Activated T-helper 1 cell treated with anti-CD3 and anti-CD28 coated beads, Interleukin-12 subunit alpha, Interleukin-12 subunit beta, Interleukin-2, Interleukin-4 antibody, amounts not matched to agents 30 ng/mL and 10 ng/mL and 1 ng/mL, durations not matched to agents 14 hours and 24 hours and 36 hours (primary cell): ENCODE measurements at regions not wholly inside any gene's neighbourhood (a gene's known extent, or its start where the extent isn't known, plus 50 kb on each side); places are given as distances from the start of the nearest gene placed in this dataset.

Experiments used
- DNase-seq: peaks from one replicate; pipeline ENCODE4 v3.0.0; 2021; ENCODE audit warnings: low spot score
- H3K27ac Mint-ChIP-seq: one replicate; pipeline ENCODE4 v1.8.0; 2021; ENCODE audit warnings: mild to moderate bottlenecking, mixed read lengths
- H3K27me3 Mint-ChIP-seq: one replicate; pipeline ENCODE4 v1.8.0; 2022; ENCODE audit warnings: mild to moderate bottlenecking, moderate library complexity, mixed read lengths; ENCODE audit not compliant: insufficient read depth
- H3K36me3 Mint-ChIP-seq: one replicate; pipeline ENCODE4 v1.8.0; 2021; ENCODE audit warnings: low read depth, mixed read lengths
- H3K4me1 Mint-ChIP-seq: one replicate; pipeline ENCODE4 v1.8.0; 2021; ENCODE audit warnings: low read depth, mixed read lengths
- H3K4me3 Mint-ChIP-seq: one replicate; pipeline ENCODE4 v1.8.0; 2021; ENCODE audit warnings: mild to moderate bottlenecking, moderate library complexity, mixed read lengths
- H3K9me3 Mint-ChIP-seq: one replicate; pipeline ENCODE4 v1.8.0; 2021; ENCODE audit warnings: mixed read lengths
- intact Hi-C: fragments of 100-400 bp; cut with micrococcal nuclease; formaldehyde crosslinking; loops from one replicate; pipeline ENCODE4 v1.15.1; 2024

- Mint-ChIP-seq H3K4me1 (no peaks in the 10 kb centered on the region), H3K27ac (no peak overlapping the region), H3K36me3 (no peaks in the 10 kb centered on the region)
Measured at GRCh38 chr5:174182111-174182510, 136.6 kb downstream of the NSG2 start.

DNA sequence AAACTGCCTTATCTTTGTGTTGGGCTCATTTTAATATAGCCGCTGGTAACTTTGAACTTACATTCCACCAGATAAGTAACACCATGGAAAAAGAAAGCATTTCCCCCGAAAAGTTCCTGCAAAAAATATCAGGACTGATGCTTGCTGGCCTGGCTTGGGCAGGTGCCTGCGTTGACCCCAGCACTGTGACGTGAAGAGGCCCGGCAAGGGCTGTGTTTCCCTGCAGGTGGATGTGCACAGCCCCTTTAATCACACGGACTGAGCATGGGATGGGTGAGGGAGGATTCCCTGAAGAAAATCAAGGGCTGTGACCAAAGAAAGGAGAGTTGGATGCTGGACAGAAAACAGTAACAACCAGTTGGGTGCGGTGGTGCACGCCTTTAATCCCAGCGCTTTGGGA, 138.2 kb downstream of the NSG2 start:
- intact Hi-C loops = no loop called here
- DNase-seq = no peak
- H3K9me3 Mint-ChIP-seq = no peaks in the 10 kb centered on the region
- H3K27me3 Mint-ChIP-seq = no peaks in the 10 kb centered on the region
- H3K27ac Mint-ChIP-seq = no peak overlapping the region
- no peak overlapping the region for H3K4me3 Mint-ChIP-seq
- no peaks in the 10 kb centered on the region for H3K4me1 Mint-ChIP-seq
- H3K36me3 Mint-ChIP-seq = no peaks in the 10 kb centered on the region

More at GRCh38 chr5:174182111-174182510, 136.6 kb downstream of the NSG2 start:
- DNase-seq = no peak
- intact Hi-C loops = no loop called here
- Mint-ChIP-seq H3K4me3 (no peak overlapping the region), H3K27me3 (no peaks in the 10 kb centered on the region), H3K9me3 (no peaks in the 10 kb centered on the region)

DNA sequence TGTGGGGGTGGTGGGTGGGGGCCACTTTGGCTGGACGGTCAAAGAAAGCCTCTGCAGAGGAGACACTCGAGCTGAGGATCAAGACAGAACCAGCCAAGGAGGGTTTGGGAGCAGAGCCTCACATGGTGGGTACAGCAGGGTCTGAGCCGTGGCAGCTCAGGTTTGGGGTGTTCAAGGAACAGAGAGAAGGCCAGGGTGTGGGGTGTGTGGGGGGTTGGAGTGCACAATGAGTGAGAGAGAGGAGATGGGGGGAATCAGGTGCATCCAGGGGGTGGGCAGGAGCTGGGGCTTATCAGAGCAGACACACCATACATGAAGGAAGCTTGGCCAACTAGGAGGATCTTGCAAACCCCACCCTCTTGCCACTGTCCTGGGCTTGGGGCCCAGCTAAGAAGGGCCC, 140.0 kb downstream of the NSG2 start:
- Mint-ChIP-seq H3K27ac (no peak overlapping the region), H3K27me3 (peaks cover 2% of the 10 kb centered on the region), H3K36me3 (no peaks in the 10 kb centered on the region), H3K4me3 (no peak overlapping the region), H3K4me1 (no peaks in the 10 kb centered on the region), H3K9me3 (no peaks in the 10 kb centered on the region)
- intact Hi-C loops = no loop called here
- no peak for DNase-seq

GRCh38 chr5:174186096-174186695, 140.7 kb downstream of the NSG2 start:
- H3K27me3 Mint-ChIP-seq = peaks cover 2% of the 10 kb centered on the region
- H3K27ac Mint-ChIP-seq = no peak overlapping the region
- H3K4me3 Mint-ChIP-seq = no peak overlapping the region
- no peaks in the 10 kb centered on the region for H3K4me1 Mint-ChIP-seq
- no peaks in the 10 kb centered on the region for H3K9me3 Mint-ChIP-seq
- H3K36me3 Mint-ChIP-seq = no peaks in the 10 kb centered on the region
- intact Hi-C loops = no loop called here
- no peak for DNase-seq

GRCh38 chr5:174187001-174187400, 141.5 kb downstream of the NSG2 start:
- no peak for DNase-seq
- H3K27me3 Mint-ChIP-seq = peaks cover 2% of the 10 kb centered on the region
- no peaks in the 10 kb centered on the region for H3K4me1 Mint-ChIP-seq
- no peak overlapping the region for H3K27ac Mint-ChIP-seq
- intact Hi-C loops = no loop called here
- H3K4me3 Mint-ChIP-seq = no peak overlapping the region
- H3K36me3 Mint-ChIP-seq = no peaks in the 10 kb centered on the region
- H3K9me3 Mint-ChIP-seq = no peaks in the 10 kb centered on the region

GRCh38 chr5:174187481-174187880, 142.0 kb downstream of the NSG2 start:
- Mint-ChIP-seq H3K27ac (no peak overlapping the region), H3K9me3 (no peaks in the 10 kb centered on the region), H3K4me3 (no peak overlapping the region), H3K4me1 (no peaks in the 10 kb centered on the region), H3K27me3 (peaks cover 2% of the 10 kb centered on the region), H3K36me3 (no peaks in the 10 kb centered on the region)
- intact Hi-C loops = no loop called here
- DNase-seq = no peak

- Mint-ChIP-seq H3K9me3 (no peaks in the 10 kb centered on the region), H3K4me3 (no peak overlapping the region), H3K27ac (no peak overlapping the region), H3K4me1 (no peaks in the 10 kb centered on the region), H3K27me3 (peaks cover 2% of the 10 kb centered on the region), H3K36me3 (no peaks in the 10 kb centered on the region)
- intact Hi-C loops = no loop called here
- no peak for DNase-seq
Measured at GRCh38 chr5:174188295-174188694, 142.8 kb downstream of the NSG2 start.

DNA sequence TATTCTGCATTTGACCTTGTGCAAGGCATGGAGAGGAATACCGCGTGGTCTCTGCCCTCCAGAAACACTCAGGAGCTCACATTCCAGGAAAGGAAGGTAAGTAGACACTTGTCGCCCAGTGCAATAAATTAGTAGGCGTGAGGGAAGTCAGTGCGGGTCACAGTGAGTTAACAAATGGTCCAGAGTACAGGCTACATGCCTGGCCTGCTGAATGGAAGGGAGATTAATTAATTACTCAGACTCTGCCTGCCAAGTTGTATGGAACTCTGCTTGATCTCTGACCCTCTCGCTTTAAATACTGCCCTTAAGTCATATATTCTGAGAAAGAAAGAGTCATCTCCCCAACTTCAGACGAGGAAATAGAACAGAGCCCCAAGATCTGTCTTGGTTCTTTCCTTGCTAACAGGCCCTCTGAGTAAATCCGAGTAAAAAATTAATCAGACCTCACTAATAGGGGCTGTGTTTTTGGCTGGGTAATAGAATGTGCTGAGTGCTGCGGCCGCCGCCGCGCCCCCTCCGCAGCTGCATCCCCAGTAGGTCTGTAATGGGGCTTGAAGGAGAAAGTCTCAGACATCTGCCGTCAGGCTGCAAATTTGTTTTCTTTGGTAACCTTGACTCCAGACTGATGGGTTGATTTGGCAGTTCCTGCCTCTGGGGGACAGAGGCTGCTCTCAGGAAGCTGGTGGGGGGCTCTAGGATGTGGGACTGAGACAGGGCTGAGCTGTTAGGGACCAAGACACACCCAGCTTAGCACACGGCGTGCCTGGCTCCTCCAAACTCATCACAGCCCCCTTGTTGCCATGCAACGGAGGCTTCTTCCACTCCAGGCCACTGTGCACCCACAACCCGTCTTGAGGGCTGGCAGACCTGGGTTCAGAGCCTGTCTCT, 144.4 kb downstream of the NSG2 start:
- H3K4me3 Mint-ChIP-seq = no peak overlapping the region
- no peaks in the 10 kb centered on the region for H3K4me1 Mint-ChIP-seq
- H3K27me3 Mint-ChIP-seq = peaks cover 2% of the 10 kb centered on the region
- no peak overlapping the region for H3K27ac Mint-ChIP-seq
- intact Hi-C loops = no loop called here
- no peaks in the 10 kb centered on the region for H3K9me3 Mint-ChIP-seq
- DNase-seq = no peak
- H3K36me3 Mint-ChIP-seq = no peaks in the 10 kb centered on the region

DNA sequence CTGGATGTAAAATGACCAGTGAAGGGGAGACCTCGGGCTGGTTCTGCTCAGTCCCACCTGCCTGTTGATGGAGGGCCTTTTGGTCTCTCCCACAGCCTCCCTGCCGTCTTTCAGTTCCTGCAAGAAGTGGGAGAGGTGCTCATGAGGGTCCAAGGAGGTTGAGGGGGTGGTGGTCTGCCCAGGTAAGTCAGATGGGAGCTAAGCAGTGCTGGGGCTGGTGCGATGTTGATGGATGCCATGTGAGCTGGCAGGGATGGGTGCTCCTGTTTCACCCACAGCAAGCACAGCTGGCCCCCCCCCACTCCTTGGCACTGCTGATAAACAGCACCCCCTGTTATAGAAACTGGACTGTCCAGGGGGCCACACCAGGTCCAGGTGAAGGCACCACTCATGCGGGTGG, 145.6 kb downstream of the NSG2 start:
- Mint-ChIP-seq H3K4me1 (no peaks in the 10 kb centered on the region), H3K4me3 (no peak overlapping the region), H3K36me3 (no peaks in the 10 kb centered on the region), H3K9me3 (no peaks in the 10 kb centered on the region), H3K27me3 (peaks cover 2% of the 10 kb centered on the region), H3K27ac (no peak overlapping the region)
- intact Hi-C loops = no loop called here
- no peak for DNase-seq

DNA sequence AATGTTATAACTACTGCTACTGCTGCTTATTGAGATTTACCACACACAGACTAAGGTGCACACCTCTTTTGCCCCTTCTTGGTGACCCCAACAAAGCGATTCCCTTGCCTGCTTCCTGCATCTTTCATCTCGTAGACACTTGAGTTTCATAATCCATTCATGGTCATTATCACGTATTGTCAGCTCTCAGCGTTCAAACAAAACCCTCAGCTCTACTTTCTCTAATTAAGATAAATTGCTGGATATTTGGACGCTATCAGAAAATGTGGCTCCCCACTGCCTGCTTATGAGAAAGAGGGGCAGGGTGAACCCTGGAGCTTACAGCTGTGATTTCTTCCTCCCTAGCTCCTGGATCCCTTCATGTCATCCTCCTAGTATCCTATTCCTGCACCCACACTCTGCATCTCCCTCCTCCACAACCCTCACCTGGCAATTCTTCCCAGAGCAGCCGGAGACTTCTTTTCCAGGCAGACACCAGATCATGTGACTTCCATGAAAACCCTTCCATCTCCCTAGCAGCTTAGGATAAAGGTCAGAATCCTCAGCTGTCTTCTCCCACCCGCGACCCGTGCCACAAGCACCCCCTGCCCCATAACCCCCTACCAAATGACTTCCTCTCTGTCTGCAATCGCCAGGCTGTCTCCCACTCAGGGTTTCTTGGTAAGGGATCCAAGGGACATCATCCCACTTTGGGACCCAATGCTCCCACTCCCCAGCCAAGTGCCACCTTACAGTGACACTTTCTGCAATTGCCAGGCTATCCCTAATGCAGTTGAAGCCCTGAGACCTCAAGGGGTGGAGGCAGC, 146.5 kb downstream of the NSG2 start:
- Mint-ChIP-seq H3K36me3 (no peaks in the 10 kb centered on the region), H3K4me3 (no peak overlapping the region), H3K9me3 (no peaks in the 10 kb centered on the region), H3K27ac (no peak overlapping the region), H3K4me1 (no peaks in the 10 kb centered on the region), H3K27me3 (peaks cover 2% of the 10 kb centered on the region)
- no peak for DNase-seq
- intact Hi-C loops = no loop called here

GRCh38 chr5:174192901-174193300, 147.4 kb downstream of the NSG2 start:
- peaks cover 2% of the 10 kb centered on the region for H3K27me3 Mint-ChIP-seq
- H3K36me3 Mint-ChIP-seq = no peaks in the 10 kb centered on the region
- H3K4me3 Mint-ChIP-seq = no peak overlapping the region
- intact Hi-C loops = no loop called here
- DNase-seq = no peak
- H3K4me1 Mint-ChIP-seq = no peaks in the 10 kb centered on the region
- no peaks in the 10 kb centered on the region for H3K9me3 Mint-ChIP-seq
- H3K27ac Mint-ChIP-seq = no peak overlapping the region

- Mint-ChIP-seq H3K4me3 (no peak overlapping the region), H3K4me1 (no peaks in the 10 kb centered on the region), H3K27me3 (no peaks in the 10 kb centered on the region), H3K36me3 (no peaks in the 10 kb centered on the region), H3K27ac (no peak overlapping the region), H3K9me3 (no peaks in the 10 kb centered on the region)
- intact Hi-C loops = no loop called here
- DNase-seq = no peak
Measured at GRCh38 chr5:174195517-174195916, 150.0 kb downstream of the NSG2 start.

DNA sequence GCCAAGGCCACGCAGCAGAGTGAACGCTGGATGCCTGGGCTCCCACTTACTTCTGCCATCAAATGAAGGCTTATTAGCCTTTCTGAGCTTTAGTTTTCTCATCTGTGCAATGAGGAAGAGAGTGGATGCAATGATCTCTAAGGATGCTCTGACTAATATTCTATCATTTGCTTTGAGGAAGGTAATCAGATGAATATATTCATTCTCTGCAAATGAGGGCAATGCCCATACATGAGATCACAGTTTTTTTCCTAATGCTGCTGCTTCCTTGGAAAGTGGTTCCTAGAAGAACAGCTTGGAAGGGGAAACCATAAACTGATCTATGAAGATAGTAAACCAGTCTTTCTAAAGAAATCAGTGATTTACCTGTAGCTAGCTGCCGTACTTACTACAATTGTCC, 152.4 kb downstream of the NSG2 start:
- Mint-ChIP-seq H3K27ac (no peak overlapping the region), H3K4me3 (no peak overlapping the region), H3K9me3 (no peaks in the 10 kb centered on the region), H3K4me1 (no peaks in the 10 kb centered on the region), H3K27me3 (no peaks in the 10 kb centered on the region), H3K36me3 (no peaks in the 10 kb centered on the region)
- DNase-seq = no peak
- intact Hi-C loops = no loop called here
